HFF-Myc (cell line): ENCODE measurements at regions not wholly inside any gene's neighbourhood (a gene's known extent, or its start where the extent isn't known, plus 50 kb on each side); places are given as distances from the start of the nearest gene placed in this dataset.

Experiments
- DNase-seq: peaks from one replicate; pipeline ENCODE4 v3.0.0-alpha.2; 2011; ENCODE audit warnings: low read depth; ENCODE audit errors: extremely low read depth
- H3K4me3 ChIP-seq: replicated peaks from 2 replicates; pipeline ENCODE4 v1.5.1; 2011; ENCODE audit warnings: low read depth, mild to moderate bottlenecking, control low read depth, low read length
- CTCF ChIP-seq: IDR thresholded peaks from 2 replicates; pipeline ENCODE4 v1.5.1; 2012; ENCODE audit warnings: mild to moderate bottlenecking, low read depth, low read length, control low read depth; ENCODE audit errors: missing control alignments

- no peak overlapping the region for H3K4me3 ChIP-seq
- no peak for DNase-seq
- TF ChIP-seq CTCF = no peak
Measured at GRCh38 chr15:99921101-99921500, 187.9 kb upstream of the LYSMD4 start.

DNA sequence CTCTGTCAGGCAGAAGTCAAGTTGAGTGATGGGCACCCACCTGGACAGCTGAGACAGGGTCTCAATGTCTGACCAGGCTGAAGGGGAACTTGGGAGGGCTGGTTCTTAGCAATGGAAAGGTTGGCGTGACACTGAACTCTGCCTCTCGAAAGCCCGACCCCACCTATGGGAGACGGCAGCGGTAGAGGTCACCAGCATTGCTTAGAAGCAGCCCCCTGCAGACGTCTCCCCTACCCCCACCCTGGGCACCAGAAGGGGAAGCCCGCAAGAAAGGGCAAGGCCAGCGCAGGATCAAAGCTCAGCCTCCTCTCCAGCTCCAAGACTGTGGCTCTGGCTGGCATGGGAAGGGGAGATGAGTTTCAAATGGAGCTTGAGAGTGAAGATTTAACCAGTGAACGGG lies 184.8 kb upstream of the LYSMD4 start:
- DNase-seq = no peak
- H3K4me3 ChIP-seq = no peak overlapping the region
- TF ChIP-seq CTCF = no peak

DNA sequence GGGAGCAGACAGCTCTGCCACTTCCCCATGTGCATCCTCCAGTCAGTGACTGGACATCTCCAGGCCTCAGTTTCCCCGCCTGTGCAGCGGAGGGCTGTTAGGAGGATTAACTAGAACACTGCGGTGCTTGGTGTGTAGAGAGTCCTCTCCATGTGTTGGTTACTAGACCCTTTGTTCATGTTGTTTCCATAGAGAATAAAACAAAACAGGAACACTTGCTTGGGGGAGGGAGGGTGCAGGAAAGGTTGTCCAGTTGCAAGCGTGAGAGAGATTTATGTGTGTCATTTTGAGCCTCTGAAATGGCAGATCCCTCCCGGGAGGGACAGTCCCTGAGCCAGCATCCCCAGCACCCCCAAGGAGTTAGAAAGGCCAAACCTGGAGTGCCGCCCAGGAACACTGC lies 184.0 kb upstream of the LYSMD4 start:
- DNase-seq = no peak
- H3K4me3 ChIP-seq = no peak overlapping the region
- no peak for TF ChIP-seq CTCF

DNA sequence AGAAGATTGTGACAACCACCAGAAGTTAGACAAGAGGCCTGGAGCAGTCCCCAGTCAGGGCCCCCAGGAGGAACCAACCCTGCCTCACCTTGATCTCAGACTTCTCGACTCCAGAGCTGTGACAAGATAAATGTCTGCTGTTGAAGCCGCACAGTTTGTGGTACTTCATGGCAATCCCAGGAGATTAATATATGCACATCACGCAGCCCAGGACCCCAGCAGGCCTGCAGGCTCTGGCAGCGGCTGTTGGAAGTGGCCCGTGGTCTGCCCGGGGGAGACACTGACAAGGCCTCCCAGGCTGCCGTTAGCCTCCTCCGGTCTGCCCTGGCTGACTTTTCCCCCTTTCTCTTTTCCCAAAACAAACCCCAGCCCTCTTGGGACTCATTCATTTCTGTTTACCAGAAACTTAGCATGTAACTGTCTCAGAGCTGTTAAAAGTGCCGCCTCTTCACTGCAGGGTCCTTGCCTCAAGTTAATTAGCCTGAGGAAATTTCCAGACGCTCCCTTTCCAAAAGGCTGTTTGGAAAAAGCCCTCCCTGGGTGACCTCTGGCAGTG lies 183.5 kb upstream of the LYSMD4 start:
- no peak overlapping the region for H3K4me3 ChIP-seq
- no peak for DNase-seq
- no peak for TF ChIP-seq CTCF

- no peak for DNase-seq
- H3K4me3 ChIP-seq = no peak overlapping the region
- no peak for TF ChIP-seq CTCF
Measured at GRCh38 chr15:99914723-99915122, 181.5 kb upstream of the LYSMD4 start.

DNA sequence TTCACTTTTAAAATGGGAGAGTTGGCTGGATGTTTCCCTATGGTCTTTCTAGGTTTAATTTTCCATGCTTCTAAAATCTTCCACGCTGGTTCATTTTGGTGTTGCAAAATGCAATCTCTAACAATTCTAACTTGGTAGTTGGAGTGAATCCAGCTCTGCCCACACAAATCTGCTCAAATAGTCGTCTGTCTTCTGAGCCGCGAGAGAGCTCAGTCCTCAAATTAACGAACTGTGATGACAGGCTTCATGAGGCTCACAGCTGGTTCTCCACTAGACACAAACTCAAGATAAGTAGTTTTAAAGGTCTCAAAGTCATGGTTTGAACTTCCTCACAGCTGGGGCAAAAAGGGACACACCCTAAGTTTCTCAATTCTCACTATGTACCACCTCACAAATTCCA lies 178.6 kb upstream of the LYSMD4 start:
- TF ChIP-seq CTCF = no peak
- no peak overlapping the region for H3K4me3 ChIP-seq
- DNase-seq = no peak
